K562 (cell line): ENCODE measurements at regions not wholly inside any gene's neighbourhood (a gene's known extent, or its start where the extent isn't known, plus 50 kb on each side); places are given as distances from the start of the nearest gene placed in this dataset.

ENCODE experiments used
- ATAC-seq: fragments of 200-7000 bp; cut with Tn5 transposase; 3 replicates; pipeline ENCODE4 v1.9.1; 2020; ENCODE audit warnings: moderate library complexity
- BruUV-seq: library from RNA; stranded (reverse); fragments of 400-500 nt; replicated peaks from 2 replicates; lab custom pipeline; 2021; lab: Mats Ljungman, UMichigan
- CTCF ChIA-PET: fragments of 300-600 bp; formaldehyde crosslinking; extraction: SDS; loops from one replicate; lab custom pipeline; 2021; ENCODE audit warnings: low intra/inter-chr PET ratio; lab: Yijun Ruan, JAX
- POLR2A ChIA-PET: fragments of 300-600, 350-650 bp; sonication (Branson Sonifier 250); formaldehyde crosslinking; extraction: SDS; loops from one replicate; lab custom pipeline; 2021; ENCODE audit warnings: antibody characterized with exemption, inconsistent platforms; lab: Yijun Ruan, JAX
- DNase-seq, 4 experiments: peaks; one replicate each; pipeline versions ENCODE4 v3.0.0 to v3.0.0-alpha.2; 2011 to 2018; ENCODE audit warnings: low spot score in 3 of 4, mixed read lengths in 3 of 4; ENCODE audit errors: extremely low read depth in 1 of 4
- FAIRE-seq: peaks from 2 replicates; lab custom pipeline; 2011; peaks lifted over from hg19 to GRCh38; lab: Jason Lieb, UNC
- H2AFZ ChIP-seq: 2 replicates; pipeline ENCODE4 v1.6.0; 2011; ENCODE audit warnings: low read depth, low read length, control low read depth, inconsistent platforms
- H3K27ac ChIP-seq: fragments of 200-600 bp; 3 replicates; pipeline ENCODE4 v1.8.0; 2011; ENCODE audit warnings: low read depth, mild to moderate bottlenecking, control low read depth, inconsistent platforms, low read length, moderate library complexity, mixed read lengths; ENCODE audit errors: extremely low read depth
- H3K27me3 ChIP-seq, 2 experiments: fragments of 300-600 bp in 1 of 2; 2 replicates in 1 of 2; 3 replicates in 1 of 2; pipeline versions ENCODE4 v1.6.0 to v1.8.0; 2011; ENCODE audit warnings: inconsistent platforms in 2 of 2, low read length in 2 of 2, mild to moderate bottlenecking in 1 of 2, mixed read lengths in 1 of 2, moderate library complexity in 1 of 2; ENCODE audit not compliant: control insufficient read depth in 2 of 2, insufficient read depth in 2 of 2
- H3K36me3 ChIP-seq: fragments of 300-600 bp; 3 replicates; pipeline ENCODE4 v1.8.0; 2011; ENCODE audit warnings: mild to moderate bottlenecking, low read length, inconsistent platforms; ENCODE audit not compliant: control insufficient read depth, insufficient read depth
- H3K4me1 ChIP-seq, 2 experiments: fragments of 200-600 bp in 1 of 2; replicated peaks in 1 of 2; 2 replicates in 1 of 2; 3 replicates in 1 of 2; pipeline versions ENCODE4 v1.5.1 to v1.8.0; 2011; ENCODE audit warnings: inconsistent platforms in 2 of 2, low read length in 2 of 2, mild to moderate bottlenecking in 1 of 2, mixed read lengths in 1 of 2, moderate library complexity in 1 of 2; ENCODE audit not compliant: control insufficient read depth in 2 of 2, insufficient read depth in 2 of 2
- H3K4me2 ChIP-seq: 2 replicates; pipeline ENCODE4 v1.6.1; 2011; ENCODE audit warnings: low read length, control low read depth, inconsistent platforms, mixed read lengths; ENCODE audit not compliant: insufficient read depth
- H3K4me3 ChIP-seq: fragments of 200-600 bp; sonication (generic), shearing (Covaris generic); 2 replicates; pipeline ENCODE4 v1.5.1; 2016; ENCODE audit warnings: control low read depth, inconsistent platforms
- H3K79me2 ChIP-seq: fragments of 200-600 bp; 3 replicates; pipeline ENCODE4 v1.8.0; 2011; ENCODE audit warnings: low read length, inconsistent platforms; ENCODE audit not compliant: control insufficient read depth, insufficient read depth
- H3K9ac ChIP-seq, 2 experiments: 2 replicates each; pipeline versions ENCODE4 v1.6.0 to v1.6.1; 2011; ENCODE audit warnings: low read depth in 2 of 2, low read length in 2 of 2, control low read depth in 1 of 2, inconsistent platforms in 1 of 2, mild to moderate bottlenecking in 1 of 2, mixed read lengths in 1 of 2; ENCODE audit not compliant: insufficient read depth in 1 of 2
- H3K9me1 ChIP-seq: one replicate; pipeline ENCODE4 v1.6.0; 2011; ENCODE audit warnings: inconsistent platforms, mild to moderate bottlenecking, low read length, moderate library complexity; ENCODE audit not compliant: control insufficient read depth, insufficient read depth
- H3K9me3 ChIP-seq: replicated peaks from 2 replicates; pipeline ENCODE4 v1.5.1; 2011; ENCODE audit warnings: low read depth, low read length, inconsistent platforms; ENCODE audit not compliant: control insufficient read depth, insufficient read depth
- H4K20me1 ChIP-seq: replicated peaks from 2 replicates; pipeline ENCODE4 v1.6.1; 2011; ENCODE audit warnings: low read length, inconsistent platforms, mixed read lengths; ENCODE audit not compliant: control insufficient read depth, insufficient read depth
- DEAF1 ChIP-seq: fragments of 450-650 bp; formaldehyde crosslinking; IDR thresholded peaks from 2 replicates; pipeline ENCODE4 v1.4.0; 2020; ENCODE audit warnings: mild to moderate bottlenecking, moderate library complexity
- MNT ChIP-seq, 2 experiments: fragments of 450-650 bp; conservative IDR thresholded peaks; 2 replicates each; pipeline ENCODE4 v1.6.1; 2017; ENCODE audit warnings: mild to moderate bottlenecking in 2 of 2, moderate library complexity in 2 of 2
- RAD21 ChIP-seq, 2 experiments: fragments of 250-450 bp in 1 of 2; fragments of 450-650 bp in 1 of 2; sonication (Bioruptor Pico) in 1 of 2; formaldehyde crosslinking in 1 of 2; IDR thresholded peaks in 1 of 2; conservative IDR thresholded peaks in 1 of 2; 2 replicates each; pipeline versions ENCODE4 v1.4.0 to v1.8.0; 2020 to 2022; ENCODE audit warnings: mild to moderate bottlenecking in 2 of 2, moderate library complexity in 1 of 2
- SMARCC2 ChIP-seq: fragments of 450-650 bp; IDR thresholded peaks from 2 replicates; pipeline ENCODE4 v1.6.1; 2017; ENCODE audit warnings: antibody characterized with exemption, moderate library complexity, mild to moderate bottlenecking, low read depth
- WGBS: fragments of 100-300 bp; shearing (Covaris generic); methylation state at CpG from one replicate; pipeline ENCODE4 v1.1.6; 2016; ENCODE audit warnings: low coverage, mixed read lengths; ENCODE audit not compliant: insufficient coverage; ENCODE audit errors: missing lambda C conversion rate; 5-methylcytosine and 5-hydroxymethylcytosine counted together
- in situ Hi-C: fragments of 300-500 bp; cut with MboI; formaldehyde crosslinking; loops from 4 replicates; pipeline ENCODE4 v1.15.0; 2018; ENCODE audit warnings: inconsistent platforms, mixed read lengths
- intact Hi-C: fragments of 100-400 bp; cut with micrococcal nuclease; formaldehyde crosslinking; loops from 2 replicates; pipeline ENCODE4 v1.14.2; 2022
- TF ChIP-seq, protein P1 (sequence below): IDR thresholded peaks from 3 replicates; pipeline ENCODE4 v1.6.1; 2011; ENCODE audit warnings: borderline replicate concordance, mild to moderate bottlenecking, moderate library complexity; ENCODE audit not compliant: insufficient read length; ENCODE audit errors: extremely low read depth
- TF ChIP-seq, protein P2 (sequence below): fragments of 250-450 bp; sonication (Bioruptor Pico); IDR thresholded peaks from 2 replicates; pipeline ENCODE4 v1.8.0; 2021; ENCODE audit warnings: mild to moderate bottlenecking, moderate library complexity
- TF ChIP-seq, protein P3 (sequence below), 2 experiments: fragments of 450-650 bp; IDR thresholded peaks; 2 replicates each; pipeline ENCODE4 v1.6.1; 2016
- TF ChIP-seq, protein P4 (sequence below): sonication (generic); formaldehyde crosslinking; IDR thresholded peaks from 2 replicates; pipeline ENCODE4 v1.9.0; 2022; ENCODE audit warnings: mild to moderate bottlenecking, missing genetic modification reagents

DNA sequence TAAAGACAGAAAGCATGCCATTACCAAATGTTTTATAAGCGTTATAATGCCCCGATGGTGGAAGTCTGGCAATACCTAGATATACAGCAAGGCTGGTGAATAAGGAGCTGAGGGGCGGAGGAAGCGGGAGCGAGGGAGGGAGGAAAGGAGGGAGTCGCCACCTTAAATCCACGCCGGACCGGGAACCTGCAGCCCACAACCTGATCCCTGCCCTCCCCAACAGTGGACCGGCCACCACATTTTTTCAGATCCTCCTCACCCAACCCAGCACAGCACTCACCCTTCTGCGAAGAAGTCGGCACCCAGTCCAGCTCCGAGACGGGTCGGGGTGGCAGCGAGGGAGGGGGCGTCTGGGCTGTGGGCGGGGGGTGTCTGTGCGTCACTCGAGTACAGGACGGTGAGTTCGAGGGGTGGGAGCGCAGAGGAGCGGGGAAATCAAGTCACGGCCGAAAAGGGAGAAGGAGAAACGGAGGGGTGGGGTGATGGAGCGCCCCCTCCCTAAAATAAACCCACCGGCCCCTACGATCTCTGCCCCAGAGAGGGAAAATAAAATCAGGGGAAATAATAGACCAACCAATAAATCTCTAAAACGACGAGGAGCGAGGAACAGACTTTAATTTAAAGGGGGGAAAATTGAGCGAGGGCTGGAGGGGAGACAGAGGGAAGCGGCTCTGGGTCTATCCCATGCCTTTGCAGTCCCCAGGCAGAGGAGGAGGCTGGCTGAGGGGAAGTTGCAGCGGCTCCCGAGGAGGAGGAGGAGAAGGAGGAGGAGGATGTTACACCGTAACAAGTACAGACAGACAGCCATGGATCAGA, 96.5 kb upstream of the SERTAD2 start:
- Histone ChIP-seq H3K36me3 (no peaks in the 10 kb centered on the region; the same call in 2 of the 3 replicates), H3K79me2 (peaks cover 6% of the 10 kb centered on the region; the same call in 2 of the 3 replicates), H3K9me3 (no peaks in the 10 kb centered on the region), H3K4me1 (peaks cover 11 to 18% of the 10 kb centered on the region in 2 experiments; a peak in 4 of 5 replicates), H3K4me3 (peak overlapping the region; percentile 79), H3K9ac (peak overlapping the region; percentile 61 to 96), H3K4me2 (peak overlapping the region; percentile 68), H3K27ac (peak overlapping the region; percentile 73), H4K20me1 (no peaks in the 10 kb centered on the region), H3K27me3 (no peaks in the 10 kb centered on the region), H2AFZ (peak overlapping the region; percentile 91), H3K9me1 (no peaks in the 10 kb centered on the region)
- DNase-seq (peak; percentile 31 to 71 (median 36)), FAIRE-seq (no peak), ATAC-seq (peak; percentile 2)
- ChIA-PET CTCF (no interaction called here), POLR2A (interaction anchor here (0.6 to 3.3 kb wide), 18 partner anchors 8 to 816 kb away, joined by 3 to 32 read pairs (median 4); partner anchors contain the start of gene SERTAD2)
- in situ Hi-C loops (no loop called here), intact Hi-C loops (loop anchor here (2.0 to 5.0 kb wide), 4 partner anchors 17 to 109 kb away; partner anchors contain the start of gene SERTAD2)
- BruUV-seq = no TSS peak
- 1% methylated on average over 22 of the region's 38 CpGs for WGBS
- TF ChIP-seq SMARCC2 (peak; percentile 24; the same call in 1 of the 2 replicates), MNT (conservative IDR thresholded peaks at IDR 0.05) (peak; percentile 7 to 30; a peak in 2 of 4 replicates), RAD21 (CRISPR knock-in tag; conservative IDR thresholded peaks at IDR 0.05 in 1 of 2, IDR thresholded peaks at IDR 0.05 in 1 of 2) (peak in 1 of 2 experiments; percentile 37; a peak in 1 of 4 replicates), DEAF1 (no peak; the same call in 1 of the 2 replicates)
- TF ChIP-seq, protein P1, sequence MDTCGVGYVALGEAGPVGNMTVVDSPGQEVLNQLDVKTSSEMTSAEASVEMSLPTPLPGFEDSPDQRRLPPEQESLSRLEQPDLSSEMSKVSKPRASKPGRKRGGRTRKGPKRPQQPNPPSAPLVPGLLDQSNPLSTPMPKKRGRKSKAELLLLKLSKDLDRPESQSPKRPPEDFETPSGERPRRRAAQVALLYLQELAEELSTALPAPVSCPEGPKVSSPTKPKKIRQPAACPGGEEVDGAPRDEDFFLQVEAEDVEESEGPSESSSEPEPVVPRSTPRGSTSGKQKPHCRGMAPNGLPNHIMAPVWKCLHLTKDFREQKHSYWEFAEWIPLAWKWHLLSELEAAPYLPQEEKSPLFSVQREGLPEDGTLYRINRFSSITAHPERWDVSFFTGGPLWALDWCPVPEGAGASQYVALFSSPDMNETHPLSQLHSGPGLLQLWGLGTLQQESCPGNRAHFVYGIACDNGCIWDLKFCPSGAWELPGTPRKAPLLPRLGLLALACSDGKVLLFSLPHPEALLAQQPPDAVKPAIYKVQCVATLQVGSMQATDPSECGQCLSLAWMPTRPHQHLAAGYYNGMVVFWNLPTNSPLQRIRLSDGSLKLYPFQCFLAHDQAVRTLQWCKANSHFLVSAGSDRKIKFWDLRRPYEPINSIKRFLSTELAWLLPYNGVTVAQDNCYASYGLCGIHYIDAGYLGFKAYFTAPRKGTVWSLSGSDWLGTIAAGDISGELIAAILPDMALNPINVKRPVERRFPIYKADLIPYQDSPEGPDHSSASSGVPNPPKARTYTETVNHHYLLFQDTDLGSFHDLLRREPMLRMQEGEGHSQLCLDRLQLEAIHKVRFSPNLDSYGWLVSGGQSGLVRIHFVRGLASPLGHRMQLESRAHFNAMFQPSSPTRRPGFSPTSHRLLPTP = no peak
- TF ChIP-seq, protein P2, sequence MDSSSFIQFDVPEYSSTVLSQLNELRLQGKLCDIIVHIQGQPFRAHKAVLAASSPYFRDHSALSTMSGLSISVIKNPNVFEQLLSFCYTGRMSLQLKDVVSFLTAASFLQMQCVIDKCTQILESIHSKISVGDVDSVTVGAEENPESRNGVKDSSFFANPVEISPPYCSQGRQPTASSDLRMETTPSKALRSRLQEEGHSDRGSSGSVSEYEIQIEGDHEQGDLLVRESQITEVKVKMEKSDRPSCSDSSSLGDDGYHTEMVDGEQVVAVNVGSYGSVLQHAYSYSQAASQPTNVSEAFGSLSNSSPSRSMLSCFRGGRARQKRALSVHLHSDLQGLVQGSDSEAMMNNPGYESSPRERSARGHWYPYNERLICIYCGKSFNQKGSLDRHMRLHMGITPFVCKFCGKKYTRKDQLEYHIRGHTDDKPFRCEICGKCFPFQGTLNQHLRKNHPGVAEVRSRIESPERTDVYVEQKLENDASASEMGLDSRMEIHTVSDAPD (CRISPR knock-in tag) = no peak
- TF ChIP-seq, protein P3, sequence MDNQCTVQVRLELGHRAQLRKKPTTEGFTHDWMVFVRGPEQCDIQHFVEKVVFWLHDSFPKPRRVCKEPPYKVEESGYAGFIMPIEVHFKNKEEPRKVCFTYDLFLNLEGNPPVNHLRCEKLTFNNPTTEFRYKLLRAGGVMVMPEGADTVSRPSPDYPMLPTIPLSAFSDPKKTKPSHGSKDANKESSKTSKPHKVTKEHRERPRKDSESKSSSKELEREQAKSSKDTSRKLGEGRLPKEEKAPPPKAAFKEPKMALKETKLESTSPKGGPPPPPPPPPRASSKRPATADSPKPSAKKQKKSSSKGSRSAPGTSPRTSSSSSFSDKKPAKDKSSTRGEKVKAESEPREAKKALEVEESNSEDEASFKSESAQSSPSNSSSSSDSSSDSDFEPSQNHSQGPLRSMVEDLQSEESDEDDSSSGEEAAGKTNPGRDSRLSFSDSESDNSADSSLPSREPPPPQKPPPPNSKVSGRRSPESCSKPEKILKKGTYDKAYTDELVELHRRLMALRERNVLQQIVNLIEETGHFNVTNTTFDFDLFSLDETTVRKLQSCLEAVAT (IDR thresholded peaks at IDR 0.05) = peak in 1 of 2 experiments; percentile 64; a peak in 1 of 4 replicates
- TF ChIP-seq, protein P4, sequence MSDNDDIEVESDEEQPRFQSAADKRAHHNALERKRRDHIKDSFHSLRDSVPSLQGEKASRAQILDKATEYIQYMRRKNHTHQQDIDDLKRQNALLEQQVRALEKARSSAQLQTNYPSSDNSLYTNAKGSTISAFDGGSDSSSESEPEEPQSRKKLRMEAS (CRISPR knock-in tag) = peak; percentile 63; the same call in 1 of the 2 replicates
